GM12891 (cell line): ENCODE measurements at regions not wholly inside any gene's neighbourhood (a gene's known extent, or its start where the extent isn't known, plus 50 kb on each side); places are given as distances from the start of the nearest gene placed in this dataset.

Experiments
- DNase-seq: peaks from one replicate; pipeline ENCODE4 v3.0.0; 2011; ENCODE audit warnings: low spot score; ENCODE audit not compliant: insufficient read length
- FAIRE-seq: peaks from 2 replicates; lab custom pipeline; 2011; peaks lifted over from hg19 to GRCh38; lab: Jason Lieb, UNC
- PAX5 ChIP-seq: IDR thresholded peaks from 2 replicates; pipeline ENCODE4 v1.6.1; 2011; ENCODE audit warnings: low read length, moderate library complexity, mild to moderate bottlenecking; ENCODE audit not compliant: insufficient read depth, severe bottlenecking
- POLR2A ChIP-seq: IDR thresholded peaks from 2 replicates; pipeline ENCODE4 v1.6.1; 2011; ENCODE audit warnings: low read depth, low read length, control low read depth
- POLR2AphosphoS5 ChIP-seq: IDR thresholded peaks from 2 replicates; pipeline ENCODE4 v1.6.1; 2011; ENCODE audit warnings: low read depth, low read length, control low read depth
- POU2F2 ChIP-seq: IDR thresholded peaks from 2 replicates; pipeline ENCODE4 v1.6.1; 2011; ENCODE audit warnings: low read depth, mild to moderate bottlenecking, control low read depth, low read length, moderate library complexity
- SPI1 ChIP-seq: IDR thresholded peaks from 2 replicates; pipeline ENCODE4 v1.6.1; 2011; ENCODE audit warnings: low read depth, low read length, control low read depth
- TAF1 ChIP-seq: IDR thresholded peaks from 2 replicates; pipeline ENCODE4 v1.6.1; 2011; ENCODE audit warnings: low read depth, low read length, control low read depth

DNA sequence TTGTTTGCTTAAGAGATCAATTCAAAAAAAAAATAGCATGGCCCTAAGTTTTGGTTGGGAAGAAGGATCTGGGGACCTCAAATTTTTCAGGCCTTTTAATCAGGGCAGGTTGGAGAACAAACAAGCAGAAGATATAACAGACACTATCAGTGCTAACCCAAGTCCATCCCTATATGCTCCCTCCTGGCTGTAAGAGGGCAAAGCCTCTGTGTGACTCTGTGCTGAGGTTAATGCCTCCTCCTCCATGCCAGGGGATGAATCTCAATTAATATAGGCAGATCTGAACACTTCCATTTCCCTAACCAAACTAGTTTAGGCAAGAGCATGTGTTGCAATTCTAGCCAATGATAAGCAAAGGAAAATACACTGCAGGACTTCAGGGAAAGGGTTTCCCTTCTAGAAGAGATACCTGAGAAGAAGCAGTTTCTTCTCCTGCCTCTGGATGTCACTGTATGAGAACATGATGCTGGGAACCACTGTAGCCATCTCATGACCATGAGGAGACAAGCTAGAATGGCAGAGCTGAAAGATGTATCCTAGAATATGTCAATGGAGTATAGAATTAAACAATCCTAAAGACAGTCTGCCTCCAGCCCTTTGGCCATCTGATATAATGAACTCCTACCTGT, 76.0 kb downstream of the CHD9NB start:
- peak; percentile 7 for DNase-seq
- no peak for TF ChIP-seq POLR2A
- TF ChIP-seq PAX5 = no peak
- TF ChIP-seq POU2F2 = no peak
- no peak for TF ChIP-seq SPI1
- TF ChIP-seq TAF1 = no peak
- no peak for TF ChIP-seq POLR2AphosphoS5
- FAIRE-seq = no peak

DNA sequence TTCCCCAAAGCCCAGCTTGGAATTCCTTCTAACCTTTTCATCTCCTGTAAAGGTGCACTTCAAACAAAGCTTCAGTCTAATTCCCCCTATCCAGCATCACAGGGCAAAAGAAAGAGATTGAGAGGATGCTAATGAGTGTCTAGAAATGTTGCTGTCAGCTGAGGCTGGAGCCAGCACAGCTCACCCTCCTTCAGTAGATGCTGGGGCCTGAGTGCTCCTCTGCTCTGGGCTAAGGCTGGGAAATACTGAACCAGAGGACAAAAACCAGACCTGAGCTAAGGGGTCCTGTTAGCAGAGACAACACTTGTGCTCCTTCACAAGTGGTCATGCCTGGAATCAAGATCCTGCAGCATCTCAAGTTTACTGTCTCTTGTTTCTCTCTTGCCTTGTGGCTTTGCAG, 85.0 kb downstream of the CHD9NB start:
- TF ChIP-seq PAX5 (no peak), POLR2A (no peak), POU2F2 (no peak), SPI1 (no peak), TAF1 (no peak), POLR2AphosphoS5 (no peak)
- no peak for DNase-seq
- FAIRE-seq = no peak

DNA sequence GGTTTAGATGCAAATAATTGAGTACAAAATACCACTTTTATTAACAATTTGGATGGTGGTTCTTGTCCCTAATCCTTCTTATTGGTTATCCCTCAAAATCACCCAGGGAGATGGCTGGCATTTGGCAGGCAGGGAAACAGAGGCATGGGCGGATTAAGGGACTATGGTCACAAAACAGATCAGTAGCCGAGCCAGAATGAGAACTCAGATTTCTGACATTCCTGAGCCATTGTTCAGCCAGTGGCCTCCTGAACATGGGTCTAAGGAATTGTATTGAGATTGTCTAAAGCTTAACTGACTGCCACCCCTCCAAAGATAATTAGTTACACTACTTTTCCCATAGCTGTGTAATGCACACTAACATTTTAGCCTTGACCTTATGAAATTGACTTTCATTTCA, 88.4 kb downstream of the CHD9NB start:
- FAIRE-seq = no peak
- no peak for TF ChIP-seq PAX5
- no peak for TF ChIP-seq SPI1
- no peak for TF ChIP-seq POLR2AphosphoS5
- no peak for TF ChIP-seq POU2F2
- no peak for TF ChIP-seq POLR2A
- TF ChIP-seq TAF1 = no peak
- DNase-seq = no peak

DNA sequence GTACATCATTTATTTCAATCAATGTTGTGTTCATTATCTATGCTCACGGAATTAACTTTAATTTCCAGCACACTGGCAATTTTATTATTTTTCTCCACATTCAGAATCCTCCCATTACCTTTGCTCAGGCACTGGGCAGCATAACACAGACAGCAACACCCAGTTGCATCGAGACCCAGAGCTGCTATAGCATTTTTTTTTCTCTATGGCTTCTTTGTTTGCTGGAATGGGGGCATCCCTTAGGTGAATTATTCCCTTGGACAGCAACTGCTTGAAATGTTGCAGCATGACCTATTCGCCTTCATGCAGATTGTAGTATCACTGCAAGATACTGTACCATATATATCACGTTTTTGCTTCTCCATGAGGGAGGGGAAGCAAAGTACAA, 88.8 kb downstream of the CHD9NB start:
- DNase-seq (no peak), FAIRE-seq (no peak)
- TF ChIP-seq PAX5 (no peak), POLR2A (no peak), POLR2AphosphoS5 (no peak), SPI1 (no peak), TAF1 (no peak), POU2F2 (no peak)

DNA sequence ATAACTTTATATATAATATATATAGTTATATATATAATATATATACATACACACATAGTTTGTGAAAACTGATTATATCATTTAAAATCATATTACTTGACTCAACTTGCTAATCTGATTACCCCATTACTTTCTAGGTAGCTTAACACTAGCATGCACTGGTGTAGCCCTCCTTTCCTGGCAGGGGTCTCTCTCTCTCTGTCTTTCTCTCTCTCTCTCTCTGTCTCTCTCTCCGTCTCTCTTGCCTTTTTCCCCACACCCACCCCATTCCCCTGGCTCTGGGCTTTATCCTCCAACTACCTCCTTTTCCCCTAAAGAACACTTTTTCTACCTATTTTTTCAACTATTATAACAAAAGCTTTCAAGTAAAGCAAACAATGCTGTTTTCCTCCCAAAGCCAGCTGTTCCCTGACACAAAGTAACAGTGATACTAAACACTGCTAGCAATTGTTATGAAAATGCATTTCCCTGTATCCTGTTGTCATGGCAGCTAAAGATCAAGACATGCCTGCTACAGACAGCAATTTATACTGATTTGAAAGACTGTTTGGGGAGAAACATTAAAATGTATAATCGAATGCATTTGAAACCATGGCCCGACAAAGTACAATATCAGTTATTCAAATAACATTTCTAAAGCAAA, 89.4 kb downstream of the CHD9NB start:
- DNase-seq (no peak), FAIRE-seq (no peak)
- TF ChIP-seq POU2F2 (no peak), SPI1 (no peak), POLR2A (no peak), PAX5 (no peak), TAF1 (no peak), POLR2AphosphoS5 (no peak)

DNA sequence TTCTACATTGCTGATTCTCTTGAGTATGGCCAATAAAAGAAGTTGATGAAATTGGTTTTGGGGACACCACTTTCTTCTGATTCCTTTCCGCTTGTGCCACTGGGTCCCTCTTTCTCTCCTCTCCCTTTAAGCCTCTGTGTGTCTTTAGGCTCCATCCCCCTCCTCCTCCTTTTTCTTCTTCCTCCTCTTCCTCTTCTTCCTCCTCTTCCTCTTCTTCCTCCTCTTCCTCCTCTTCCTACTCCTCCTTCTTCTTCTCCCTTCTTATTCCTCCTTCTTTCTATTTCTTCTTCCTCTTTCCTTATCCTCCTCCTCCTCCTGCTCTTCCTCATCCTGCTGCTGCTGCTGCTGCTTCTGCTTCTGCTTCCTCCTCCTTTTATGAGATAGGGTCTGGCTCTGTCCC, 93.7 kb downstream of the CHD9NB start:
- no peak for DNase-seq
- no peak for TF ChIP-seq POLR2A
- no peak for TF ChIP-seq PAX5
- TF ChIP-seq TAF1 = no peak
- no peak for TF ChIP-seq POU2F2
- TF ChIP-seq SPI1 = no peak
- no peak for TF ChIP-seq POLR2AphosphoS5
- no peak for FAIRE-seq

DNA sequence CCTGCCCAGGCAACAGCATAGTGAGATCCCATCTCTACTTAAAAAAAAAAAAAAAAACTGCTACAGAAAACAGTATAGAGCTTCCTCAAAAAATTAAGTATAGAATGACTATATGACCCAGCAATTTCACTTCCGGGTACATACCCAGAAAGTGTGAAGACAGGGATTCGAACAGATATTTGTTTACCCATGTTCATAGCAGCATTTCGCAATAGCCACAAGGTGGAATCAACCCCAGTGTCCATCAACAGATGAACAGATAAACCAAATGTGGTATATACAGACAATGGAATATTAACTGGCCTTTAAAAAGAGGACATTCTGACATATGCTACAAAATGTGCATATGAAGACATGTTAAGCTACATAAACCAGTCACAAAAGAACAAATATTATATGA, 95.5 kb downstream of the CHD9NB start:
- TF ChIP-seq POLR2A = no peak
- TF ChIP-seq SPI1 = no peak
- TF ChIP-seq PAX5 = no peak
- no peak for TF ChIP-seq POLR2AphosphoS5
- no peak for TF ChIP-seq POU2F2
- no peak for TF ChIP-seq TAF1
- FAIRE-seq (no peak), DNase-seq (no peak)

DNA sequence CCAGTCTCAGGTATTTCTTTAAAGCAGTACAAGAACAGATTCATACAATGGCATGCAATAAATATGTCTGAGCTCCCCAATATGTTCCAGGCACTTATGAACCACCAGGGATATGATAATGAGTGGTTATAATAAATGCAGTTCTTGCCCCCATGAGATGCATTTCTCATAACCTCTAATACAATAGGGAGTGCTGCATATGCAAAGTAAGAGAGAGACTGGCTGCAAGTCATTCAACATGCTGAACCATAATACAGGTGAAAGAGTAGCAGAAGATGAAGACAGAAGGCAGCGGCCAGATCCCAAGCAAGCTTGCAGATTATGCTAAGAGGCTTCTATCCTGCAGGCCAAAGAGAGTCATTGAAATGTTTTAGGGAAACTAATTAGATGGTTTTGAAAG, 96.7 kb downstream of the CHD9NB start:
- TF ChIP-seq TAF1 (no peak), POLR2AphosphoS5 (no peak), POU2F2 (no peak), SPI1 (no peak), POLR2A (no peak), PAX5 (no peak)
- no peak for FAIRE-seq
- no peak for DNase-seq

DNA sequence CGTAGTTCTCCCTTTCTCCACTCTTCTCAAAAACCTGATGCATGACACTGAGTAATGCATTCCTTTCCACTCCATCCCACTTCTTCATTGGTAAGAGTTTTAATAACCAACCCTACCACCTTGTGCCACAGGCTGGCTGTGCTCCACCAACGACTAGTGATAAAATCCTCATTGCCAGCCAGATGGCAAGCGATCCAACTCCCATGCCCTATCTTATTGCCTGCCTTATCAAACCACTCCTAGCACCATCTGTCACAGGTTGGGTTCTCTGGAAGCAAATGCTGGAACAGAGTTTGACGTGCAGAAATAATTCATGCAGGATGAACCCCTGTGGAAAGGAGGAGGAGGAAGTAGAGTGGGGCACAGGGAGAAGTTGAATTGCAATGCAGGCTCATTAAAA, 99.5 kb downstream of the CHD9NB start:
- DNase-seq (no peak), FAIRE-seq (no peak)
- TF ChIP-seq SPI1 (no peak), POLR2A (no peak), PAX5 (no peak), POLR2AphosphoS5 (no peak), POU2F2 (no peak), TAF1 (no peak)
